ENCODE measurements at regions not wholly inside any gene's neighbourhood (a gene's known extent, or its start where the extent isn't known, plus 50 kb on each side); places are given as distances from the start of the nearest gene placed in this dataset.
A peak's percentile ranks its signal among the peaks of the same experiment; 100 is the strongest.

- no peak for DNase-seq
Measured at GRCh38 chr2:205937211-205937610, 148.8 kb downstream of the INO80D start.

GRCh38 chr2:205936446-205936845 lies 149.5 kb downstream of the INO80D start:
- no peak for DNase-seq

GRCh38 chr2:205934443-205934842 lies 151.5 kb downstream of the INO80D start:
- DNase-seq: no peak

GRCh38 chr2:205932861-205933260 lies 153.1 kb downstream of the INO80D start:
- DNase-seq: no peak

- DNase-seq: peak; percentile 23
Measured at GRCh38 chr2:205931388-205931787, 154.6 kb downstream of the INO80D start.

- peak; percentile 49 for DNase-seq
Measured at GRCh38 chr2:205930209-205930608, 155.8 kb downstream of the INO80D start.

GRCh38 chr2:205929246-205929942 lies 156.6 kb downstream of the INO80D start:
- DNase-seq: no peak

- peak; percentile 67 for DNase-seq
Measured at GRCh38 chr2:205925373-205926337, 160.3 kb downstream of the INO80D start.

GRCh38 chr2:205924676-205925075 lies 161.3 kb downstream of the INO80D start:
- DNase-seq: no peak

GRCh38 chr2:205915130-205915524 lies 170.8 kb downstream of the INO80D start:
- DNase-seq: no peak

GRCh38 chr2:205914213-205915129 lies 171.5 kb downstream of the INO80D start:
- no peak for DNase-seq

- no peak for DNase-seq
Measured at GRCh38 chr2:205913668-205914067, 172.3 kb downstream of the INO80D start.

- DNase-seq: no peak
Measured at GRCh38 chr2:205911306-205911705, 174.7 kb downstream of the INO80D start.

- no peak for DNase-seq
Measured at GRCh38 chr2:205909184-205909572, 176.8 kb downstream of the INO80D start.

- DNase-seq: no peak
Measured at GRCh38 chr2:205908212-205909183, 177.5 kb downstream of the INO80D start.

- no peak for DNase-seq
Measured at GRCh38 chr2:205906419-205906818, 179.6 kb downstream of the INO80D start.

GRCh38 chr2:205905576-205905975 lies 180.4 kb downstream of the INO80D start:
- DNase-seq: no peak

GRCh38 chr2:205904873-205905272 lies 181.1 kb downstream of the INO80D start:
- DNase-seq: no peak

- DNase-seq: peak; percentile 20
Measured at GRCh38 chr2:205903549-205904129, 182.3 kb downstream of the INO80D start.

- no peak for DNase-seq
Measured at GRCh38 chr2:205902900-205903237, 183.1 kb downstream of the INO80D start.

Measured in EL (cell line).